ENCODE measurements at regions not wholly inside any gene's neighbourhood (a gene's known extent, or its start where the extent isn't known, plus 50 kb on each side); places are given as distances from the start of the nearest gene placed in this dataset.

DNA sequence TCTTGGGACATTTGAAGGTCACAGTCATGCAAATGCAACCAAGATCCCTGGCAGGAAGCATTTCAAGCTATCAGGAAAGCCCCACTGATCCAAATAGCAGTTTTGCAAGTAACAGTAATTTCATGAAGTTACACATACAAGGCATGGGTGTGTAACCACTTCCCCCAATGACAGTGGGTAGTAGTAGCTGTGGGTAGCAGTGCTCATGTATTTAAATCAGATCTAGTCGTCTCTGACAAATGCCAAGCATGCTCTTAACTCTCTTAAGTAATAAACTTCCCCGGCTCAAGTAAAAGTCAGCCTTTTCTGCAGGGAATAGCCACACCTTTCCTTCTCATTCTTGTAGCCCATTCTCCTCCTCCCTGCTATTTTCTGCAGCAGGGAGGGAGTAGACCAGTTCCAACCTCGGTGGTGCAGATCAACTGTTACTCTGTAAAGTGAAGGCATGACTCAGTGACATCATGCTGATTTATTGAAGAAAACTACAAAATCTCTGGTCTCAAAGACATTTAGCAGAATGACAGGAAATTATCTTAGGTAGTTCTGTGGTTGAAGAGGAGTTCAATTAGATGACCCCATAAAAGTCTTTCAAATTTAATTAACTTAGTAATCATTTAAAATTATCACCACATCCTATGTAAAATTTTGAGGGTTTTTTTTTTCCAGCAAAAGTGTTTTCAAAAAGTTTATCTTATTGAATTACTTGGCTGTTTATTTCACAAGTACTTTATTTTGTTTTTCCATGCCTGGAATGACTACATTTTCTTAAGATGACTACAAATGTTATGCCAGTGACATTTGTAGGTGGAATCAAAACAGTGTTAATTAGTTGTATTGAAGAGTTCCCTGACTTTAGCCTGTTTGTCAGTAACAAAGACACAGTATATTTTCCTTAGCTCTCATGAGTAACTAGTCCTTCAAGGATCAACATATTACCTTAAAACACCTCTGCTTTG lies 568.3 kb downstream of the INHBA start:
- no peak for TF ChIP-seq JUND (IDR thresholded peaks at IDR 0.05)
- no peak for TF ChIP-seq HNF4G (IDR thresholded peaks at IDR 0.05)
- no peak for TF ChIP-seq EGR1 (IDR thresholded peaks at IDR 0.05; ENCODE audit: low read depth in 2 of 2)
- no peak for TF ChIP-seq YY1 (IDR thresholded peaks at IDR 0.05)
- TF ChIP-seq FOXA1 (IDR thresholded peaks at IDR 0.05): no peak
- TF ChIP-seq NR2F2 (IDR thresholded peaks at IDR 0.05): no peak
- TF ChIP-seq, protein P1, sequence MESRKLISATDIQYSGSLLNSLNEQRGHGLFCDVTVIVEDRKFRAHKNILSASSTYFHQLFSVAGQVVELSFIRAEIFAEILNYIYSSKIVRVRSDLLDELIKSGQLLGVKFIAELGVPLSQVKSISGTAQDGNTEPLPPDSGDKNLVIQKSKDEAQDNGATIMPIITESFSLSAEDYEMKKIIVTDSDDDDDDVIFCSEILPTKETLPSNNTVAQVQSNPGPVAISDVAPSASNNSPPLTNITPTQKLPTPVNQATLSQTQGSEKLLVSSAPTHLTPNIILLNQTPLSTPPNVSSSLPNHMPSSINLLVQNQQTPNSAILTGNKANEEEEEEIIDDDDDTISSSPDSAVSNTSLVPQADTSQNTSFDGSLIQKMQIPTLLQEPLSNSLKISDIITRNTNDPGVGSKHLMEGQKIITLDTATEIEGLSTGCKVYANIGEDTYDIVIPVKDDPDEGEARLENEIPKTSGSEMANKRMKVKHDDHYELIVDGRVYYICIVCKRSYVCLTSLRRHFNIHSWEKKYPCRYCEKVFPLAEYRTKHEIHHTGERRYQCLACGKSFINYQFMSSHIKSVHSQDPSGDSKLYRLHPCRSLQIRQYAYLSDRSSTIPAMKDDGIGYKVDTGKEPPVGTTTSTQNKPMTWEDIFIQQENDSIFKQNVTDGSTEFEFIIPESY (IDR thresholded peaks at IDR 0.05): no peak
- TF ChIP-seq, protein P2, sequence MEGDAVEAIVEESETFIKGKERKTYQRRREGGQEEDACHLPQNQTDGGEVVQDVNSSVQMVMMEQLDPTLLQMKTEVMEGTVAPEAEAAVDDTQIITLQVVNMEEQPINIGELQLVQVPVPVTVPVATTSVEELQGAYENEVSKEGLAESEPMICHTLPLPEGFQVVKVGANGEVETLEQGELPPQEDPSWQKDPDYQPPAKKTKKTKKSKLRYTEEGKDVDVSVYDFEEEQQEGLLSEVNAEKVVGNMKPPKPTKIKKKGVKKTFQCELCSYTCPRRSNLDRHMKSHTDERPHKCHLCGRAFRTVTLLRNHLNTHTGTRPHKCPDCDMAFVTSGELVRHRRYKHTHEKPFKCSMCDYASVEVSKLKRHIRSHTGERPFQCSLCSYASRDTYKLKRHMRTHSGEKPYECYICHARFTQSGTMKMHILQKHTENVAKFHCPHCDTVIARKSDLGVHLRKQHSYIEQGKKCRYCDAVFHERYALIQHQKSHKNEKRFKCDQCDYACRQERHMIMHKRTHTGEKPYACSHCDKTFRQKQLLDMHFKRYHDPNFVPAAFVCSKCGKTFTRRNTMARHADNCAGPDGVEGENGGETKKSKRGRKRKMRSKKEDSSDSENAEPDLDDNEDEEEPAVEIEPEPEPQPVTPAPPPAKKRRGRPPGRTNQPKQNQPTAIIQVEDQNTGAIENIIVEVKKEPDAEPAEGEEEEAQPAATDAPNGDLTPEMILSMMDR (IDR thresholded peaks at IDR 0.05; ENCODE audit: low read depth, low read length, missing input control): no peak
- TF ChIP-seq, protein P3, sequence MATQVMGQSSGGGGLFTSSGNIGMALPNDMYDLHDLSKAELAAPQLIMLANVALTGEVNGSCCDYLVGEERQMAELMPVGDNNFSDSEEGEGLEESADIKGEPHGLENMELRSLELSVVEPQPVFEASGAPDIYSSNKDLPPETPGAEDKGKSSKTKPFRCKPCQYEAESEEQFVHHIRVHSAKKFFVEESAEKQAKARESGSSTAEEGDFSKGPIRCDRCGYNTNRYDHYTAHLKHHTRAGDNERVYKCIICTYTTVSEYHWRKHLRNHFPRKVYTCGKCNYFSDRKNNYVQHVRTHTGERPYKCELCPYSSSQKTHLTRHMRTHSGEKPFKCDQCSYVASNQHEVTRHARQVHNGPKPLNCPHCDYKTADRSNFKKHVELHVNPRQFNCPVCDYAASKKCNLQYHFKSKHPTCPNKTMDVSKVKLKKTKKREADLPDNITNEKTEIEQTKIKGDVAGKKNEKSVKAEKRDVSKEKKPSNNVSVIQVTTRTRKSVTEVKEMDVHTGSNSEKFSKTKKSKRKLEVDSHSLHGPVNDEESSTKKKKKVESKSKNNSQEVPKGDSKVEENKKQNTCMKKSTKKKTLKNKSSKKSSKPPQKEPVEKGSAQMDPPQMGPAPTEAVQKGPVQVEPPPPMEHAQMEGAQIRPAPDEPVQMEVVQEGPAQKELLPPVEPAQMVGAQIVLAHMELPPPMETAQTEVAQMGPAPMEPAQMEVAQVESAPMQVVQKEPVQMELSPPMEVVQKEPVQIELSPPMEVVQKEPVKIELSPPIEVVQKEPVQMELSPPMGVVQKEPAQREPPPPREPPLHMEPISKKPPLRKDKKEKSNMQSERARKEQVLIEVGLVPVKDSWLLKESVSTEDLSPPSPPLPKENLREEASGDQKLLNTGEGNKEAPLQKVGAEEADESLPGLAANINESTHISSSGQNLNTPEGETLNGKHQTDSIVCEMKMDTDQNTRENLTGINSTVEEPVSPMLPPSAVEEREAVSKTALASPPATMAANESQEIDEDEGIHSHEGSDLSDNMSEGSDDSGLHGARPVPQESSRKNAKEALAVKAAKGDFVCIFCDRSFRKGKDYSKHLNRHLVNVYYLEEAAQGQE (IDR thresholded peaks at IDR 0.05): no peak
- TF ChIP-seq, protein P4, sequence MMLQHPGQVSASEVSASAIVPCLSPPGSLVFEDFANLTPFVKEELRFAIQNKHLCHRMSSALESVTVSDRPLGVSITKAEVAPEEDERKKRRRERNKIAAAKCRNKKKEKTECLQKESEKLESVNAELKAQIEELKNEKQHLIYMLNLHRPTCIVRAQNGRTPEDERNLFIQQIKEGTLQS (IDR thresholded peaks at IDR 0.05): no peak
- no peak for TF ChIP-seq TAF1 (conservative IDR thresholded peaks at IDR 0.05)
- no peak for TF ChIP-seq RXRA (IDR thresholded peaks at IDR 0.05)
- TF ChIP-seq GABPA (IDR thresholded peaks at IDR 0.05 in 1 of 2, conservative IDR thresholded peaks at IDR 0.05 in 1 of 2): no peak
- TF ChIP-seq RAD21 (IDR thresholded peaks at IDR 0.05): no peak
- Histone ChIP-seq H3K27me3 (ENCODE audit: control insufficient read depth in 4 of 4, insufficient read depth in 4 of 4, low read length in 3 of 4) (no peaks in the 10 kb centered on the region), H3K4me3 (ENCODE audit: low read depth in 1 of 3, low read length in 3 of 3) (no peak overlapping the region), H3K27ac (ENCODE audit: low read depth in 1 of 2, low read length in 2 of 2) (no peak overlapping the region), H3K36me3 (ENCODE audit: control insufficient read depth in 4 of 4, insufficient read depth in 3 of 4, low read depth in 1 of 4, low read length in 3 of 4) (no peaks in the 10 kb centered on the region), H3K4me1 (ENCODE audit: control insufficient read depth in 4 of 4, insufficient read depth in 4 of 4, low read length in 3 of 4) (no peaks in the 10 kb centered on the region), H3K9ac (ENCODE audit: low read depth in 1 of 2, low read length in 2 of 2) (no peak overlapping the region), H3K9me3 (ENCODE audit: control insufficient read depth in 4 of 4, low read length in 3 of 4) (peaks cover 0 to 7% (median 0%) of the 10 kb centered on the region in 4 donors)
- 69% methylated on average over 3 of the region's 3 CpGs for WGBS
- DNase-seq (ENCODE audit: low spot score): no peak

All from liver (tissue), 8 donors.